K562 (cell line): ENCODE measurements at regions not wholly inside any gene's neighbourhood (a gene's known extent, or its start where the extent isn't known, plus 50 kb on each side); places are given as distances from the start of the nearest gene placed in this dataset.

Experiments used
- ATAC-seq: fragments of 200-7000 bp; cut with Tn5 transposase; 3 replicates; pipeline ENCODE4 v1.9.1; 2020; ENCODE audit warnings: moderate library complexity
- BruUV-seq: library from RNA; stranded (reverse); fragments of 400-500 nt; replicated peaks from 2 replicates; lab custom pipeline; 2021; lab: Mats Ljungman, UMichigan
- CTCF ChIA-PET: fragments of 300-600 bp; formaldehyde crosslinking; extraction: SDS; loops from one replicate; lab custom pipeline; 2021; ENCODE audit warnings: low intra/inter-chr PET ratio; lab: Yijun Ruan, JAX
- POLR2A ChIA-PET: fragments of 300-600, 350-650 bp; sonication (Branson Sonifier 250); formaldehyde crosslinking; extraction: SDS; loops from one replicate; lab custom pipeline; 2021; ENCODE audit warnings: antibody characterized with exemption, inconsistent platforms; lab: Yijun Ruan, JAX
- DNase-seq, 4 experiments: peaks; one replicate each; pipeline versions ENCODE4 v3.0.0 to v3.0.0-alpha.2; 2011 to 2018; ENCODE audit warnings: low spot score in 3 of 4, mixed read lengths in 3 of 4; ENCODE audit errors: extremely low read depth in 1 of 4
- FAIRE-seq: peaks from 2 replicates; lab custom pipeline; 2011; peaks lifted over from hg19 to GRCh38; lab: Jason Lieb, UNC
- H2AFZ ChIP-seq: 2 replicates; pipeline ENCODE4 v1.6.0; 2011; ENCODE audit warnings: low read depth, low read length, control low read depth, inconsistent platforms
- H3K27ac ChIP-seq: fragments of 200-600 bp; 3 replicates; pipeline ENCODE4 v1.8.0; 2011; ENCODE audit warnings: low read depth, mild to moderate bottlenecking, control low read depth, inconsistent platforms, low read length, moderate library complexity, mixed read lengths; ENCODE audit errors: extremely low read depth
- H3K27me3 ChIP-seq, 2 experiments: fragments of 300-600 bp in 1 of 2; 2 replicates in 1 of 2; 3 replicates in 1 of 2; pipeline versions ENCODE4 v1.6.0 to v1.8.0; 2011; ENCODE audit warnings: inconsistent platforms in 2 of 2, low read length in 2 of 2, mild to moderate bottlenecking in 1 of 2, mixed read lengths in 1 of 2, moderate library complexity in 1 of 2; ENCODE audit not compliant: control insufficient read depth in 2 of 2, insufficient read depth in 2 of 2
- H3K36me3 ChIP-seq: fragments of 300-600 bp; 3 replicates; pipeline ENCODE4 v1.8.0; 2011; ENCODE audit warnings: mild to moderate bottlenecking, low read length, inconsistent platforms; ENCODE audit not compliant: control insufficient read depth, insufficient read depth
- H3K4me1 ChIP-seq, 2 experiments: fragments of 200-600 bp in 1 of 2; replicated peaks in 1 of 2; 2 replicates in 1 of 2; 3 replicates in 1 of 2; pipeline versions ENCODE4 v1.5.1 to v1.8.0; 2011; ENCODE audit warnings: inconsistent platforms in 2 of 2, low read length in 2 of 2, mild to moderate bottlenecking in 1 of 2, mixed read lengths in 1 of 2, moderate library complexity in 1 of 2; ENCODE audit not compliant: control insufficient read depth in 2 of 2, insufficient read depth in 2 of 2
- H3K4me2 ChIP-seq: 2 replicates; pipeline ENCODE4 v1.6.1; 2011; ENCODE audit warnings: low read length, control low read depth, inconsistent platforms, mixed read lengths; ENCODE audit not compliant: insufficient read depth
- H3K4me3 ChIP-seq: fragments of 200-600 bp; sonication (generic), shearing (Covaris generic); 2 replicates; pipeline ENCODE4 v1.5.1; 2016; ENCODE audit warnings: control low read depth, inconsistent platforms
- H3K79me2 ChIP-seq: fragments of 200-600 bp; 3 replicates; pipeline ENCODE4 v1.8.0; 2011; ENCODE audit warnings: low read length, inconsistent platforms; ENCODE audit not compliant: control insufficient read depth, insufficient read depth
- H3K9ac ChIP-seq, 2 experiments: 2 replicates each; pipeline versions ENCODE4 v1.6.0 to v1.6.1; 2011; ENCODE audit warnings: low read depth in 2 of 2, low read length in 2 of 2, control low read depth in 1 of 2, inconsistent platforms in 1 of 2, mild to moderate bottlenecking in 1 of 2, mixed read lengths in 1 of 2; ENCODE audit not compliant: insufficient read depth in 1 of 2
- H3K9me1 ChIP-seq: one replicate; pipeline ENCODE4 v1.6.0; 2011; ENCODE audit warnings: inconsistent platforms, mild to moderate bottlenecking, low read length, moderate library complexity; ENCODE audit not compliant: control insufficient read depth, insufficient read depth
- H3K9me3 ChIP-seq: replicated peaks from 2 replicates; pipeline ENCODE4 v1.5.1; 2011; ENCODE audit warnings: low read depth, low read length, inconsistent platforms; ENCODE audit not compliant: control insufficient read depth, insufficient read depth
- H4K20me1 ChIP-seq: replicated peaks from 2 replicates; pipeline ENCODE4 v1.6.1; 2011; ENCODE audit warnings: low read length, inconsistent platforms, mixed read lengths; ENCODE audit not compliant: control insufficient read depth, insufficient read depth
- ETV5 ChIP-seq: sonication (generic); formaldehyde crosslinking; IDR thresholded peaks from 2 replicates; pipeline ENCODE4 v1.4.0; 2020; ENCODE audit warnings: low read depth, mild to moderate bottlenecking, missing genetic modification reagents
- IFI16 ChIP-seq: fragments of 250-450 bp; sonication (Bioruptor Pico); IDR thresholded peaks from 2 replicates; pipeline ENCODE4 v2.1.2; 2022; ENCODE audit warnings: mild to moderate bottlenecking, inconsistent platforms
- JUN ChIP-seq, 2 experiments: sonication (generic) in 1 of 2; formaldehyde crosslinking in 1 of 2; IDR thresholded peaks; 2 replicates each; pipeline versions ENCODE4 v1.6.1 to v1.8.0; 2012 to 2022; ENCODE audit warnings: borderline replicate concordance in 2 of 2, mild to moderate bottlenecking in 2 of 2, improper control_type of control experiment in 1 of 2, low read depth in 1 of 2, low read length in 1 of 2, missing genetic modification reagents in 1 of 2
- MECOM ChIP-seq: fragments of 250-450 bp; sonication (Bioruptor Pico); IDR thresholded peaks from 2 replicates; pipeline ENCODE4 v1.8.0; 2022; ENCODE audit warnings: inconsistent platforms
- NFIX ChIP-seq: fragments of 250-450 bp; sonication (Bioruptor Pico); IDR thresholded peaks from 2 replicates; pipeline ENCODE4 v1.4.0; 2020; ENCODE audit warnings: low read depth, mild to moderate bottlenecking, moderate library complexity
- NR0B1 ChIP-seq: fragments of 450-650 bp; IDR thresholded peaks from one replicate; pipeline ENCODE4 v1.6.1; 2018; ENCODE audit warnings: mild to moderate bottlenecking, moderate library complexity; ENCODE audit not compliant: partially characterized antibody
- NR3C1 ChIP-seq: sonication (generic); formaldehyde crosslinking; IDR thresholded peaks from 2 replicates; pipeline ENCODE4 v1.8.1; 2022; ENCODE audit warnings: missing genetic modification reagents
- RFX7 ChIP-seq: fragments of 250-450 bp; sonication (Bioruptor Pico); IDR thresholded peaks from 2 replicates; pipeline ENCODE4 v1.5.1; 2021; ENCODE audit warnings: mild to moderate bottlenecking
- SMARCC2 ChIP-seq: fragments of 450-650 bp; IDR thresholded peaks from 2 replicates; pipeline ENCODE4 v1.6.1; 2017; ENCODE audit warnings: antibody characterized with exemption, moderate library complexity, mild to moderate bottlenecking, low read depth
- SMARCE1 ChIP-seq: fragments of 450-650 bp; IDR thresholded peaks from 2 replicates; pipeline ENCODE4 v1.7.1; 2016; ENCODE audit warnings: mild to moderate bottlenecking
- VEZF1 ChIP-seq: fragments of 200-800 bp; sonication (Bioruptor generic); IDR thresholded peaks from 2 replicates; pipeline ENCODE4 v1.6.1; 2017; ENCODE audit warnings: missing genetic modification characterization, missing compliant biosample characterization
- WHSC1 ChIP-seq: IDR thresholded peaks from one replicate; pipeline ENCODE4 v1.6.1; 2012; ENCODE audit warnings: low read length, control low read depth, inconsistent platforms
- YBX1 ChIP-seq: fragments of 450-650 bp; IDR thresholded peaks from 2 replicates; pipeline ENCODE4 v1.7.1; 2016; ENCODE audit warnings: mild to moderate bottlenecking
- ZFP30 ChIP-seq: fragments of 250-450 bp; sonication (Bioruptor Pico); IDR thresholded peaks from 2 replicates; pipeline ENCODE4 v1.8.0; 2022; ENCODE audit warnings: moderate library complexity, mild to moderate bottlenecking, inconsistent platforms, borderline replicate concordance
- ZNF121 ChIP-seq: sonication (generic); formaldehyde crosslinking; conservative IDR thresholded peaks from 2 replicates; pipeline ENCODE4 v1.8.0; 2022; ENCODE audit warnings: missing genetic modification reagents
- ZNF197 ChIP-seq: fragments of 200-800 bp; sonication (Bioruptor generic); IDR thresholded peaks from 2 replicates; pipeline ENCODE4 v1.6.1; 2016; ENCODE audit warnings: low read depth, missing genetic modification characterization, missing compliant biosample characterization
- ZNF24 ChIP-seq: fragments of 450-650 bp; IDR thresholded peaks from 2 replicates; pipeline ENCODE4 v1.6.1; 2016
- WGBS: fragments of 100-300 bp; shearing (Covaris generic); methylation state at CpG from one replicate; pipeline ENCODE4 v1.1.6; 2016; ENCODE audit warnings: low coverage, mixed read lengths; ENCODE audit not compliant: insufficient coverage; ENCODE audit errors: missing lambda C conversion rate; 5-methylcytosine and 5-hydroxymethylcytosine counted together
- in situ Hi-C: fragments of 300-500 bp; cut with MboI; formaldehyde crosslinking; loops from 4 replicates; pipeline ENCODE4 v1.15.0; 2018; ENCODE audit warnings: inconsistent platforms, mixed read lengths
- intact Hi-C: fragments of 100-400 bp; cut with micrococcal nuclease; formaldehyde crosslinking; loops from 2 replicates; pipeline ENCODE4 v1.14.2; 2022

- 0% methylated on average over 2 of the region's 2 CpGs for WGBS
- Histone ChIP-seq H3K9me1 (no peaks in the 10 kb centered on the region), H3K36me3 (no peaks in the 10 kb centered on the region), H3K79me2 (no peaks in the 10 kb centered on the region), H3K9me3 (no peaks in the 10 kb centered on the region), H3K4me1 (no peaks in the 10 kb centered on the region), H3K9ac (no peak overlapping the region), H3K4me2 (no peak overlapping the region), H3K27ac (no peak overlapping the region), H3K27me3 (no peaks in the 10 kb centered on the region), H4K20me1 (no peaks in the 10 kb centered on the region), H3K4me3 (no peak overlapping the region), H2AFZ (no peak overlapping the region)
- in situ Hi-C loops: no loop called here
- CTCF ChIA-PET: no interaction called here
- POLR2A ChIA-PET: no interaction called here
- intact Hi-C loops: no loop called here
- TF ChIP-seq NR0B1 (no peak), WHSC1 (no peak), IFI16 (CRISPR knock-in tag) (no peak), ZFP30 (CRISPR knock-in tag) (no peak)
- no peak for DNase-seq
- no peak for FAIRE-seq
- no peak for ATAC-seq
- no TSS peak for BruUV-seq
Measured at GRCh38 chr3:105243076-105243475, 123.6 kb upstream of the ALCAM start.

GRCh38 chr3:105246536-105246935 is 120.2 kb upstream of the ALCAM start:
- DNase-seq: no peak
- H3K4me1 ChIP-seq: no peaks in the 10 kb centered on the region
- no peak overlapping the region for H3K4me3 ChIP-seq
- ATAC-seq: no peak
- H3K36me3 ChIP-seq: no peaks in the 10 kb centered on the region
- in situ Hi-C loops (no loop called here), intact Hi-C loops (no loop called here)
- no TSS peak for BruUV-seq
- ChIA-PET POLR2A (no interaction called here), CTCF (no interaction called here)
- FAIRE-seq: no peak
- H3K27me3 ChIP-seq: no peaks in the 10 kb centered on the region
- H2AFZ ChIP-seq: no peak overlapping the region
- H3K9me1 ChIP-seq: no peaks in the 10 kb centered on the region
- H4K20me1 ChIP-seq: no peaks in the 10 kb centered on the region
- no peaks in the 10 kb centered on the region for H3K9me3 ChIP-seq
- TF ChIP-seq NFIX: no peak
- no peak for TF ChIP-seq ETV5 (CRISPR knock-in tag)
- TF ChIP-seq SMARCE1: no peak
- no peak for TF ChIP-seq ZNF121 (CRISPR knock-in tag)
- no peak for TF ChIP-seq JUN (IDR thresholded peaks at IDR 0.05; ENCODE audit: borderline replicate concordance, low read depth, low read length)
- TF ChIP-seq JUN (CRISPR knock-in tag; IDR thresholded peaks at IDR 0.05; ENCODE audit: borderline replicate concordance): no peak
- no peak for TF ChIP-seq RFX7 (CRISPR knock-in tag)
- no peak for TF ChIP-seq MECOM (CRISPR knock-in tag)
- no peak for TF ChIP-seq ZNF24
- TF ChIP-seq ZNF197 (CRISPR knock-in tag): no peak
- no peak for TF ChIP-seq SMARCC2
- no peak for TF ChIP-seq YBX1
- no peak for TF ChIP-seq VEZF1 (CRISPR knock-in tag)
- no peak for TF ChIP-seq NR3C1 (CRISPR knock-in tag)
- TF ChIP-seq, all 486 proteins: peak for 0
- Histone ChIP-seq H3K79me2 (no peaks in the 10 kb centered on the region), H3K9ac (no peak overlapping the region), H3K27ac (no peak overlapping the region), H3K4me2 (no peak overlapping the region)
- WGBS: 0% methylated on average over 3 of the region's 3 CpGs
